ENCODE measurements at regions not wholly inside any gene's neighbourhood (a gene's known extent, or its start where the extent isn't known, plus 50 kb on each side); places are given as distances from the start of the nearest gene placed in this dataset.

- Mint-ChIP-seq H3K4me1 (peaks cover 33% of the 10 kb centered on the region), H3K4me3 (no peak overlapping the region), H3K27ac (peak overlapping the region; percentile 4)
Measured at GRCh38 chr4:170248029-170248428, 158.3 kb upstream of the AADAT start.

DNA sequence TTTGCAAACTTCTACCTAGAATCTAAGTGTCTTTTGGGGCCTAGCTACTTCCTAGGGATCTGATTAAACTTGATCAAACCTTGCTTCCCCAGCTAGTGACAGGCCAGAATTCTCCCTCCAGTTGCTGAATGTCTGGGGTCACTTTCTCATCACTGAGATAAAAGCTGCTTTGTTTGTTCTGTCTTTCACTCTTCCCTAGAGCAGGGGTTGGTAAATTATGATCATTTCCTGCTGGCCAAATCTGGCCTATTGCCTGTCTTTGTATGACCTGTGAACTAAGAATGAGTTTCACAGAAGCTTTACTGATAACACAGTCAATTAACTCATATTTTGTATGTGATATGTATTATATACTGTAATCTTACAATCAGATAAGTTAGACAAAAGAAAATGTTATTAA, 157.8 kb upstream of the AADAT start:
- no peak overlapping the region for H3K9ac ChIP-seq (ENCODE audit: extremely low read depth, low read length, poor library complexity, severe bottlenecking)
- peaks cover 18% of the 10 kb centered on the region for H3K36me3 ChIP-seq (ENCODE audit: control insufficient read depth, insufficient read depth, low read length)
- DNase-seq = no peak
- Mint-ChIP-seq H3K4me1 (peaks cover 33% of the 10 kb centered on the region), H3K4me3 (no peak overlapping the region), H3K36me3 (ENCODE audit: low read depth) (no peaks in the 10 kb centered on the region), H3K27me3 (ENCODE audit: insufficient read depth) (no peaks in the 10 kb centered on the region), H3K27ac (peak overlapping the region; percentile 4), H3K9me3 (no peaks in the 10 kb centered on the region)
- no peak overlapping the region for H3K4me3 ChIP-seq (ENCODE audit: low read length)
- H3K9me3 ChIP-seq (ENCODE audit: control insufficient read depth, low read length) = peaks cover 6% of the 10 kb centered on the region
- no peaks in the 10 kb centered on the region for H3K27me3 ChIP-seq (ENCODE audit: control insufficient read depth, insufficient read depth, low read length, poor library complexity, severe bottlenecking)
- peak overlapping the region; percentile 16 for H3K27ac ChIP-seq (ENCODE audit: low read depth, low read length)
- peaks cover 5% of the 10 kb centered on the region for H3K4me1 ChIP-seq (ENCODE audit: control insufficient read depth, insufficient read depth, low read length)
- TF ChIP-seq, protein P1, sequence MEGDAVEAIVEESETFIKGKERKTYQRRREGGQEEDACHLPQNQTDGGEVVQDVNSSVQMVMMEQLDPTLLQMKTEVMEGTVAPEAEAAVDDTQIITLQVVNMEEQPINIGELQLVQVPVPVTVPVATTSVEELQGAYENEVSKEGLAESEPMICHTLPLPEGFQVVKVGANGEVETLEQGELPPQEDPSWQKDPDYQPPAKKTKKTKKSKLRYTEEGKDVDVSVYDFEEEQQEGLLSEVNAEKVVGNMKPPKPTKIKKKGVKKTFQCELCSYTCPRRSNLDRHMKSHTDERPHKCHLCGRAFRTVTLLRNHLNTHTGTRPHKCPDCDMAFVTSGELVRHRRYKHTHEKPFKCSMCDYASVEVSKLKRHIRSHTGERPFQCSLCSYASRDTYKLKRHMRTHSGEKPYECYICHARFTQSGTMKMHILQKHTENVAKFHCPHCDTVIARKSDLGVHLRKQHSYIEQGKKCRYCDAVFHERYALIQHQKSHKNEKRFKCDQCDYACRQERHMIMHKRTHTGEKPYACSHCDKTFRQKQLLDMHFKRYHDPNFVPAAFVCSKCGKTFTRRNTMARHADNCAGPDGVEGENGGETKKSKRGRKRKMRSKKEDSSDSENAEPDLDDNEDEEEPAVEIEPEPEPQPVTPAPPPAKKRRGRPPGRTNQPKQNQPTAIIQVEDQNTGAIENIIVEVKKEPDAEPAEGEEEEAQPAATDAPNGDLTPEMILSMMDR (conservative IDR thresholded peaks at IDR 0.05) = no peak

More at GRCh38 chr4:170248029-170248428, 158.3 kb upstream of the AADAT start:
- peaks cover 22% of the 10 kb centered on the region for H3K36me3 ChIP-seq (ENCODE audit: control insufficient read depth, insufficient read depth, low read length)
- H3K9ac ChIP-seq (ENCODE audit: extremely low read depth, low read length, poor library complexity, severe bottlenecking) = no peak overlapping the region
- WGBS, 2 experiments (ENCODE audit: insufficient coverage in 1 of 2, insufficient read length in 1 of 2) = 82 to 92% methylated on average over 3 to 4 of the region's 4 CpGs
- TF ChIP-seq, protein P1 (conservative IDR thresholded peaks at IDR 0.05) = no peak
- H3K27ac ChIP-seq (ENCODE audit: low read depth, low read length) = no peak overlapping the region
- no peak for DNase-seq
- no peaks in the 10 kb centered on the region for H3K27me3 Mint-ChIP-seq (ENCODE audit: insufficient read depth)
- no peaks in the 10 kb centered on the region for H3K36me3 Mint-ChIP-seq (ENCODE audit: low read depth)
- H3K4me1 ChIP-seq (ENCODE audit: control insufficient read depth, insufficient read depth, low read length) = peaks cover 5% of the 10 kb centered on the region
- H3K9me3 Mint-ChIP-seq = no peaks in the 10 kb centered on the region
- peaks cover 10% of the 10 kb centered on the region for H3K9me3 ChIP-seq (ENCODE audit: control insufficient read depth, low read length)
- no peaks in the 10 kb centered on the region for H3K27me3 ChIP-seq (ENCODE audit: control insufficient read depth, insufficient read depth, low read length, poor library complexity, severe bottlenecking)
- H3K4me3 ChIP-seq (ENCODE audit: low read length) = no peak overlapping the region

DNA sequence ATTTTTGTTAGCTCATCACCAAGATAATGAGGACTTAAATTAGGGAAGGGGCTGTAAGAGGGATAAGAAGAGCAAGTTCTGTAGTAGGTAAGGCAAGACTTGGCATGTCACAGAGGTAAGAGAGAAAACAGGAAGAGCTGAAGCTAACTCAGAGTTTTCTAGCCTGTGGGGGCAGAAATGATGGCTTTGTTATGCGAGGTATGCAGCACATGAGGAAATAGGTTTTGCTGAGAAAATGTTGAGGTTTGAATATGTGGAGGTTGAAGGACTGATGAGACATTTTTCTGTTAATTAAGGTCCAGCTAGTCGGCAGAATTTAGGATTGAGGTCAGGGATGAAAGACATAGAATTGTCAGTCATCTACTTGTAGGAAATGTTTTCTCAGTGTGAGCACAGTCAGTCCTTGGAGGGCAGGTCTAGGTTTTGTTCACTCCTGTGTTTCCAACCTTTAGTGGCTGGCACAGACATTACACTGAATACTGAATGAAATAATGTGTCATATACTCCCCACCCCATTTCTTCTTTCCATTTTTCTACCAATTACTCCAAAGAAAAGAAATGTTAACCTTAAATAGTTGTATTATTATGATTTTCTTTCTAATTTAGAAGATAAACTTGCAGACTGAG, 154.0 kb upstream of the AADAT start:
- TF ChIP-seq, protein P1 (conservative IDR thresholded peaks at IDR 0.05) = no peak
- H3K4me3 ChIP-seq (ENCODE audit: low read length) = no peak overlapping the region
- Mint-ChIP-seq H3K4me1 (peaks cover 31% of the 10 kb centered on the region), H3K27me3 (ENCODE audit: insufficient read depth) (no peaks in the 10 kb centered on the region), H3K4me3 (no peak overlapping the region), H3K36me3 (ENCODE audit: low read depth) (peaks cover 2% of the 10 kb centered on the region), H3K9me3 (no peaks in the 10 kb centered on the region), H3K27ac (no peak overlapping the region)
- H3K27ac ChIP-seq (ENCODE audit: low read depth, low read length) = no peak overlapping the region
- no peaks in the 10 kb centered on the region for H3K9me3 ChIP-seq (ENCODE audit: control insufficient read depth, low read length)
- H3K27me3 ChIP-seq (ENCODE audit: control insufficient read depth, insufficient read depth, low read length, poor library complexity, severe bottlenecking) = no peaks in the 10 kb centered on the region
- peaks cover 5% of the 10 kb centered on the region for H3K36me3 ChIP-seq (ENCODE audit: control insufficient read depth, insufficient read depth, low read length)
- peaks cover 5% of the 10 kb centered on the region for H3K4me1 ChIP-seq (ENCODE audit: control insufficient read depth, insufficient read depth, low read length)
- 94 to 95% methylated on average over 2 of the region's 2 CpGs for WGBS, 2 experiments (ENCODE audit: insufficient coverage in 1 of 2, insufficient read length in 1 of 2)
- no peak overlapping the region for H3K9ac ChIP-seq (ENCODE audit: extremely low read depth, low read length, poor library complexity, severe bottlenecking)
- no peak for DNase-seq
